Endothelial cell of umbilical vein (primary cell): ENCODE measurements at regions not wholly inside any gene's neighbourhood (a gene's known extent, or its start where the extent isn't known, plus 50 kb on each side); places are given as distances from the start of the nearest gene placed in this dataset.

Experiments
- BruUV-seq: library from RNA; stranded (reverse); fragments of 400-500 nt; replicated peaks from 2 replicates; lab custom pipeline; 2021; lab: Mats Ljungman, UMichigan
- CTCF ChIA-PET: fragments of 300-600, 350-600 bp; sonication (Branson Sonifier 250); formaldehyde crosslinking; loops from one replicate; lab custom pipeline; 2021; ENCODE audit warnings: antibody characterized with exemption, inconsistent platforms; lab: Charles Lee
- POLR2A ChIA-PET: fragments of 300-600, 350-600 bp; sonication (Branson Sonifier 250); formaldehyde crosslinking; loops from one replicate; lab custom pipeline; 2021; ENCODE audit warnings: antibody characterized with exemption, inconsistent platforms; lab: Charles Lee
- DNase-seq: peaks from one replicate; pipeline ENCODE4 v3.0.0-alpha.2; 2011; ENCODE audit warnings: low read depth, low spot score
- FAIRE-seq: peaks from 2 replicates; lab custom pipeline; 2011; peaks lifted over from hg19 to GRCh38; lab: Jason Lieb, UNC
- H2AFZ ChIP-seq: 2 replicates; pipeline ENCODE4 v1.6.0; 2012; ENCODE audit warnings: low read depth, low read length, control low read depth, inconsistent platforms
- H3K27ac ChIP-seq: 2 replicates; pipeline ENCODE4 v1.5.1; 2011; ENCODE audit warnings: low read depth, mild to moderate bottlenecking, control low read depth, low read length, moderate library complexity; ENCODE audit not compliant: insufficient read depth
- H3K27me3 ChIP-seq, 2 experiments: 2 replicates each; pipeline versions ENCODE4 v1.6.0 to v1.6.1; 2011; ENCODE audit warnings: low read length in 2 of 2, mixed read lengths in 1 of 2; ENCODE audit not compliant: control insufficient read depth in 2 of 2, insufficient read depth in 2 of 2
- H3K36me3 ChIP-seq, 2 experiments: 2 replicates in 1 of 2; 3 replicates in 1 of 2; pipeline ENCODE4 v1.5.1; 2011; ENCODE audit warnings: low read length in 2 of 2, mild to moderate bottlenecking in 1 of 2, moderate library complexity in 1 of 2; ENCODE audit not compliant: control insufficient read depth in 2 of 2, insufficient read depth in 2 of 2; ENCODE audit errors: extremely low read depth in 1 of 2
- H3K4me1 ChIP-seq: 3 replicates; pipeline ENCODE4 v1.5.1; 2011; ENCODE audit warnings: mild to moderate bottlenecking, low read length; ENCODE audit not compliant: control insufficient read depth, insufficient read depth; ENCODE audit errors: extremely low read depth
- H3K4me2 ChIP-seq: 2 replicates; pipeline ENCODE4 v1.6.1; 2011; ENCODE audit warnings: low read length, control low read depth, mixed read lengths; ENCODE audit not compliant: insufficient read depth
- H3K4me3 ChIP-seq, 3 experiments: fragments of 200-600 bp in 1 of 3; sonication (generic), shearing (Covaris generic) in 1 of 3; replicated peaks in 1 of 3; 2 replicates each; pipeline ENCODE4 v1.5.1; 2011 to 2016; ENCODE audit warnings: control low read depth in 3 of 3, low read length in 3 of 3, mild to moderate bottlenecking in 2 of 3, inconsistent platforms in 1 of 3, low read depth in 1 of 3, moderate library complexity in 1 of 3; ENCODE audit not compliant: insufficient read depth in 1 of 3
- H3K79me2 ChIP-seq: 2 replicates; pipeline ENCODE4 v1.6.0; 2012; ENCODE audit warnings: low read length, inconsistent platforms; ENCODE audit not compliant: control insufficient read depth, insufficient read depth
- H3K9ac ChIP-seq: replicated peaks from 2 replicates; pipeline ENCODE3; 2011; ENCODE audit warnings: low read length, control low read depth; ENCODE audit not compliant: insufficient read depth; ENCODE audit errors: extremely low read depth
- H3K9me1 ChIP-seq: replicated peaks from 3 replicates; pipeline ENCODE4 v1.6.0; 2011; ENCODE audit warnings: mild to moderate bottlenecking, low read length; ENCODE audit not compliant: control insufficient read depth, insufficient read depth; ENCODE audit errors: extremely low read depth
- H3K9me3 ChIP-seq: replicated peaks from 2 replicates; pipeline ENCODE4 v1.5.1; 2012; ENCODE audit warnings: low read length, inconsistent platforms; ENCODE audit not compliant: control insufficient read depth, insufficient read depth
- H4K20me1 ChIP-seq: replicated peaks from 2 replicates; pipeline ENCODE3; 2011; ENCODE audit warnings: mild to moderate bottlenecking, low read length; ENCODE audit not compliant: control insufficient read depth, insufficient read depth; ENCODE audit errors: extremely low read depth
- EZH2 ChIP-seq: IDR thresholded peaks from 2 replicates; pipeline ENCODE4 v1.6.1; 2012; ENCODE audit warnings: borderline replicate concordance, low read depth, mild to moderate bottlenecking, moderate library complexity, low read length, inconsistent platforms; ENCODE audit not compliant: severe bottlenecking
- FOS ChIP-seq: IDR thresholded peaks from 2 replicates; pipeline ENCODE4 v1.6.1; 2011; ENCODE audit warnings: mild to moderate bottlenecking, low read length, moderate library complexity, borderline replicate concordance; ENCODE audit not compliant: insufficient read depth
- GATA2 ChIP-seq: IDR thresholded peaks from 2 replicates; pipeline ENCODE4 v1.7.0; 2011; ENCODE audit warnings: low read depth, mild to moderate bottlenecking, moderate library complexity, mixed read lengths, low read length; ENCODE audit not compliant: insufficient read length, insufficient read depth
- JUN ChIP-seq: IDR thresholded peaks from 2 replicates; pipeline ENCODE4 v1.6.1; 2011; ENCODE audit warnings: borderline replicate concordance, low read depth; ENCODE audit not compliant: insufficient read length, insufficient read depth
- MYC ChIP-seq: IDR thresholded peaks from one replicate; pipeline ENCODE4 v1.6.1; 2011; ENCODE audit warnings: mild to moderate bottlenecking, low read depth, low read length
- POLR2A ChIP-seq: IDR thresholded peaks from 2 replicates; pipeline ENCODE4 v1.6.1; 2012; ENCODE audit warnings: low read depth, mild to moderate bottlenecking, control low read depth, low read length
- POLR2AphosphoS5 ChIP-seq: IDR thresholded peaks from 2 replicates; pipeline ENCODE4 v1.6.1; 2012; ENCODE audit warnings: low read depth, mild to moderate bottlenecking, control low read depth, low read length, moderate library complexity; ENCODE audit not compliant: insufficient read depth
- dilution Hi-C: fragments of 300-500 bp; cut with MboI; formaldehyde crosslinking; loops from one replicate; pipeline ENCODE4 v1.15.0; 2019; ENCODE audit warnings: low sequenced_read_pairs; ENCODE audit not compliant: extremely low pct_ligation_motif_present
- intact Hi-C: fragments of 100-400 bp; cut with micrococcal nuclease; formaldehyde crosslinking; loops from one replicate; pipeline ENCODE4 v1.10.0; 2022
- TF ChIP-seq, protein P1 (sequence below): IDR thresholded peaks from 2 replicates; pipeline ENCODE4 v1.6.1; 2011; ENCODE audit not compliant: insufficient read depth, insufficient read length
- TF ChIP-seq, protein P2 (sequence below), 2 donors: IDR thresholded peaks; 1 replicate in 1 of 2; 2 replicates in 1 of 2; pipeline ENCODE4 v1.5.1; 2011; ENCODE audit warnings: low read length in 2 of 2, mild to moderate bottlenecking in 2 of 2, moderate library complexity in 2 of 2, control low read depth in 1 of 2, inconsistent platforms in 1 of 2, low read depth in 1 of 2; ENCODE audit not compliant: insufficient read depth in 1 of 2; ENCODE audit errors: extremely low read depth in 1 of 2

DNA sequence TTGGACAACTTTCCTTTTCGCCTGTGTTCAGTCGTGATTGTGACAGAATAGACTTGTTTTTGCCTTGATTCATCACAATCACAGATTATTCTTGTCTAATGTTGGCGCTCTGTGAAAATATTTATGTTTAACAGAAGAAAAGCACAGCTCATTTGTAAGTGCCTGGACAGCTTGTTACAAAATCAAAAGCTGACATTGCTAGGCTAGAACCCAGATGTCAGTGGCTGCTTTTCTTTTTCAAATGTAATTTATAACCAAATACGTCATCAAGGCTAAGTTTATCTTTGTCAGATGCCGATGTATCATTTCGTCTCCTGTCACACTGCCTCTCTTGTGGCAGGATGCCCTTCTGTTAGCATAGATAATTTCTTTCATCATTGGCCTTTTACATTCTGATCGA, 1227.3 kb downstream of the PLA2G4A start:
- Histone ChIP-seq H3K4me3 (no peak overlapping the region), H3K27ac (no peak overlapping the region)
- DNase-seq: no peak

DNA sequence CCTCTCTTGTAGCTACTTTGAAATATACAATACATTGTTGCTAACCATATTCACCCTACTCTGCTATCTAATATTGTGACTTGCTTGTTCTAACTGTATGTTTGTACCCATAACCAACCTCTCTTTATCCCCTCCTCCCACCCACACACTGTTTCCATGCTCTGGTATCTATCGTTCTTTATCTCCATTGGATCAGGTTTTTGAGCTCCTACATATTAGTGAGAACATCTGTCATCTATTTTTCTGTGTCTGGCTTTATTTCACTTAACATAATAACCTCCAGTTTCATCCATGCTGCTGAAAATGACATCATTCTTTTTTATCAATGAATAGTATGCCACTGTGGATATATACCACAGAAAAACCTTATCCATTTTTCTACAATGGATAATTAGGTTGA, 1230.1 kb downstream of the PLA2G4A start:
- intact Hi-C loops (no loop called here), dilution Hi-C loops (no loop called here)
- Histone ChIP-seq H3K27ac (no peak overlapping the region), H3K79me2 (no peaks in the 10 kb centered on the region), H3K4me1 (no peaks in the 10 kb centered on the region), H2AFZ (no peak overlapping the region), H3K9ac (no peak overlapping the region), H3K4me2 (no peak overlapping the region), H4K20me1 (no peaks in the 10 kb centered on the region), H3K27me3 (no peaks in the 10 kb centered on the region), H3K9me3 (no peaks in the 10 kb centered on the region), H3K9me1 (no peaks in the 10 kb centered on the region), H3K36me3 (no peaks in the 10 kb centered on the region), H3K4me3 (no peak overlapping the region)
- DNase-seq (no peak), FAIRE-seq (no peak)
- TF ChIP-seq, protein P1, sequence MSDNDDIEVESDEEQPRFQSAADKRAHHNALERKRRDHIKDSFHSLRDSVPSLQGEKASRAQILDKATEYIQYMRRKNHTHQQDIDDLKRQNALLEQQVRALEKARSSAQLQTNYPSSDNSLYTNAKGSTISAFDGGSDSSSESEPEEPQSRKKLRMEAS: no peak
- TF ChIP-seq EZH2 (no peak), POLR2AphosphoS5 (no peak), GATA2 (no peak), JUN (no peak), POLR2A (no peak), FOS (no peak), MYC (no peak)
- TF ChIP-seq, protein P2, sequence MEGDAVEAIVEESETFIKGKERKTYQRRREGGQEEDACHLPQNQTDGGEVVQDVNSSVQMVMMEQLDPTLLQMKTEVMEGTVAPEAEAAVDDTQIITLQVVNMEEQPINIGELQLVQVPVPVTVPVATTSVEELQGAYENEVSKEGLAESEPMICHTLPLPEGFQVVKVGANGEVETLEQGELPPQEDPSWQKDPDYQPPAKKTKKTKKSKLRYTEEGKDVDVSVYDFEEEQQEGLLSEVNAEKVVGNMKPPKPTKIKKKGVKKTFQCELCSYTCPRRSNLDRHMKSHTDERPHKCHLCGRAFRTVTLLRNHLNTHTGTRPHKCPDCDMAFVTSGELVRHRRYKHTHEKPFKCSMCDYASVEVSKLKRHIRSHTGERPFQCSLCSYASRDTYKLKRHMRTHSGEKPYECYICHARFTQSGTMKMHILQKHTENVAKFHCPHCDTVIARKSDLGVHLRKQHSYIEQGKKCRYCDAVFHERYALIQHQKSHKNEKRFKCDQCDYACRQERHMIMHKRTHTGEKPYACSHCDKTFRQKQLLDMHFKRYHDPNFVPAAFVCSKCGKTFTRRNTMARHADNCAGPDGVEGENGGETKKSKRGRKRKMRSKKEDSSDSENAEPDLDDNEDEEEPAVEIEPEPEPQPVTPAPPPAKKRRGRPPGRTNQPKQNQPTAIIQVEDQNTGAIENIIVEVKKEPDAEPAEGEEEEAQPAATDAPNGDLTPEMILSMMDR (IDR thresholded peaks at IDR 0.05; ENCODE audit: extremely low read depth in 1 of 2, insufficient read depth in 1 of 2, low read depth in 1 of 2, low read length in 2 of 2): no peak
- ChIA-PET POLR2A (no interaction called here), CTCF (no interaction called here)
- no TSS peak for BruUV-seq

More for the DNA sequence above, 1227.3 kb downstream of the PLA2G4A start:
- Histone ChIP-seq H3K4me2 (no peak overlapping the region), H3K9me1 (no peaks in the 10 kb centered on the region), H4K20me1 (no peaks in the 10 kb centered on the region), H3K4me1 (no peaks in the 10 kb centered on the region), H2AFZ (no peak overlapping the region), H3K36me3 (no peaks in the 10 kb centered on the region), H3K27me3 (no peaks in the 10 kb centered on the region), H3K79me2 (no peaks in the 10 kb centered on the region), H3K9me3 (no peaks in the 10 kb centered on the region), H3K9ac (no peak overlapping the region)
- TF ChIP-seq POLR2AphosphoS5: no peak
- TF ChIP-seq JUN: no peak
- no peak for TF ChIP-seq POLR2A
- TF ChIP-seq, protein P2 (IDR thresholded peaks at IDR 0.05; ENCODE audit: extremely low read depth in 1 of 2, insufficient read depth in 1 of 2, low read depth in 1 of 2, low read length in 2 of 2): no peak
- TF ChIP-seq EZH2: no peak
- TF ChIP-seq, protein P1: no peak
- dilution Hi-C loops: no loop called here
- FAIRE-seq: no peak
- ChIA-PET CTCF (no interaction called here), POLR2A (no interaction called here)
- intact Hi-C loops: no loop called here
- no TSS peak for BruUV-seq
